Peyer's patch (tissue), 4 donors: ENCODE measurements at regions not wholly inside any gene's neighbourhood (a gene's known extent, or its start where the extent isn't known, plus 50 kb on each side); places are given as distances from the start of the nearest gene placed in this dataset.

ENCODE experiments used
- DNase-seq, 3 donors: peaks; one replicate each; pipeline ENCODE4 v3.0.0-alpha.2; 2017 to 2019
- H3K27ac ChIP-seq, 4 donors: fragments of 200-600 bp; sonication (generic); one replicate each; pipeline ENCODE4 v1.5.1; 2016 to 2019
- H3K27me3 ChIP-seq, 2 donors: fragments of 200-600 bp; sonication (generic); one replicate each; pipeline ENCODE4 v1.5.1; 2019
- H3K36me3 ChIP-seq, 3 donors: fragments of 200-600 bp; sonication (generic); one replicate each; pipeline ENCODE4 v1.5.1; 2016 to 2019
- H3K4me1 ChIP-seq, 4 donors: fragments of 200-600 bp; sonication (generic); one replicate each; pipeline ENCODE4 v1.5.1; 2016 to 2019
- H3K4me3 ChIP-seq, 4 donors: fragments of 200-600 bp; sonication (generic); 1 replicate in 3 of 4; 2 replicates in 1 of 4; pipeline ENCODE4 v1.5.1; 2016 to 2019; ENCODE audit warnings: mild to moderate bottlenecking in 1 of 4
- H3K9me3 ChIP-seq, 4 donors: fragments of 200-600 bp; sonication (generic); one replicate each; pipeline ENCODE4 v1.5.1; 2016 to 2019; ENCODE audit warnings: mild to moderate bottlenecking in 1 of 4
- CTCF ChIP-seq, 6 experiments: fragments of 450-650 bp in 4 of 6; fragments of 200-600 bp in 2 of 6; sonication (generic) in 1 of 6; IDR thresholded peaks; one replicate each; pipeline ENCODE4 v1.5.1; 2017 to 2019; ENCODE audit warnings: antibody characterized with exemption in 6 of 6, mild to moderate bottlenecking in 3 of 6, moderate library complexity in 1 of 6
- POLR2A ChIP-seq, 2 donors: fragments of 450-650 bp; IDR thresholded peaks; one replicate each; pipeline ENCODE4 v1.5.1; 2017; ENCODE audit warnings: antibody characterized with exemption in 2 of 2, mild to moderate bottlenecking in 2 of 2, moderate library complexity in 2 of 2

GRCh38 chr6:82033631-82034211, 213.8 kb downstream of the IBTK start:
- no peaks in the 10 kb centered on the region for H3K36me3 ChIP-seq
- no peaks in the 10 kb centered on the region for H3K27me3 ChIP-seq
- no peak for DNase-seq
- H3K4me3 ChIP-seq: no peak overlapping the region
- no peak overlapping the region for H3K27ac ChIP-seq
- H3K9me3 ChIP-seq: no peaks in the 10 kb centered on the region
- no peaks in the 10 kb centered on the region for H3K4me1 ChIP-seq
- no peak for TF ChIP-seq POLR2A (IDR thresholded peaks at IDR 0.05)
- TF ChIP-seq CTCF (IDR thresholded peaks at IDR 0.05): no peak

- Histone ChIP-seq H3K4me3 (no peak overlapping the region), H3K9me3 (no peaks in the 10 kb centered on the region), H3K4me1 (no peaks in the 10 kb centered on the region), H3K27ac (no peak overlapping the region), H3K27me3 (no peaks in the 10 kb centered on the region), H3K36me3 (no peaks in the 10 kb centered on the region)
- DNase-seq: no peak
- no peak for TF ChIP-seq POLR2A (IDR thresholded peaks at IDR 0.05)
- no peak for TF ChIP-seq CTCF (IDR thresholded peaks at IDR 0.05)
Measured at GRCh38 chr6:82032444-82032843, 215.1 kb downstream of the IBTK start.

- H3K4me3 ChIP-seq: no peak overlapping the region
- no peak for TF ChIP-seq CTCF (IDR thresholded peaks at IDR 0.05)
- no peaks in the 10 kb centered on the region for H3K9me3 ChIP-seq
- no peaks in the 10 kb centered on the region for H3K27me3 ChIP-seq
- H3K36me3 ChIP-seq: no peaks in the 10 kb centered on the region
- no peaks in the 10 kb centered on the region for H3K4me1 ChIP-seq
- DNase-seq: no peak
- no peak overlapping the region for H3K27ac ChIP-seq
Measured at GRCh38 chr6:82030761-82031503, 216.6 kb downstream of the IBTK start.

GRCh38 chr6:82030301-82030700, 217.2 kb downstream of the IBTK start:
- no peak overlapping the region for H3K27ac ChIP-seq
- no peak for TF ChIP-seq CTCF (IDR thresholded peaks at IDR 0.05)
- no peak for TF ChIP-seq POLR2A (IDR thresholded peaks at IDR 0.05)
- no peak overlapping the region for H3K4me3 ChIP-seq
- H3K4me1 ChIP-seq: no peaks in the 10 kb centered on the region
- DNase-seq: no peak
- H3K36me3 ChIP-seq: no peaks in the 10 kb centered on the region
- no peaks in the 10 kb centered on the region for H3K27me3 ChIP-seq
- no peaks in the 10 kb centered on the region for H3K9me3 ChIP-seq

- TF ChIP-seq POLR2A (IDR thresholded peaks at IDR 0.05): no peak
- Histone ChIP-seq H3K27me3 (no peaks in the 10 kb centered on the region), H3K36me3 (no peaks in the 10 kb centered on the region), H3K27ac (no peak overlapping the region), H3K4me3 (no peak overlapping the region), H3K4me1 (no peaks in the 10 kb centered on the region), H3K9me3 (no peaks in the 10 kb centered on the region)
- no peak for DNase-seq
Measured at GRCh38 chr6:82025271-82025670, 222.3 kb downstream of the IBTK start.

- no peaks in the 10 kb centered on the region for H3K9me3 ChIP-seq
- H3K27ac ChIP-seq: peak overlapping the region in 2 of 4 donors; percentile 43 to 61
- peaks cover 0 to 2% (median 0%) of the 10 kb centered on the region in 4 donors for H3K4me1 ChIP-seq
- H3K36me3 ChIP-seq: no peaks in the 10 kb centered on the region
- peak in 1 of 3 donors; percentile 49 for DNase-seq
- H3K27me3 ChIP-seq: no peaks in the 10 kb centered on the region
- H3K4me3 ChIP-seq: no peak overlapping the region
- no peak for TF ChIP-seq POLR2A (IDR thresholded peaks at IDR 0.05)
- no peak for TF ChIP-seq CTCF (IDR thresholded peaks at IDR 0.05)
Measured at GRCh38 chr6:82022614-82023129, 224.9 kb downstream of the IBTK start.
